PC-3 (cell line): ENCODE measurements at regions not wholly inside any gene's neighbourhood (a gene's known extent, or its start where the extent isn't known, plus 50 kb on each side); places are given as distances from the start of the nearest gene placed in this dataset.

Experiments used
- CTCF ChIP-seq: fragments of 300-600 bp; sonication (generic); conservative IDR thresholded peaks from 2 replicates; pipeline ENCODE4 v1.5.1; 2017; ENCODE audit warnings: antibody characterized with exemption, low read depth, mild to moderate bottlenecking, low read length
- EZH2 ChIP-seq: fragments of 300-600 bp; sonication (generic); IDR thresholded peaks from one replicate; pipeline ENCODE4 v1.6.1; 2017; ENCODE audit warnings: antibody characterized with exemption, mild to moderate bottlenecking, low read length; ENCODE audit not compliant: unreplicated experiment
- EZH2phosphoT487 ChIP-seq: fragments of 300-600 bp; sonication (generic); IDR thresholded peaks from 2 replicates; pipeline ENCODE4 v1.6.1; 2018; ENCODE audit warnings: mild to moderate bottlenecking, antibody characterized with exemption, low read length, borderline replicate concordance

- TF ChIP-seq CTCF, result no peak
- TF ChIP-seq EZH2, result no peak
- TF ChIP-seq EZH2phosphoT487, result no peak
These were observed 104.9 kb upstream of the RUNX3 start for GRCh38 chr1:25034736-25035522.
